Lower leg skin (tissue), 4 donors: ENCODE measurements at regions not wholly inside any gene's neighbourhood (a gene's known extent, or its start where the extent isn't known, plus 50 kb on each side); places are given as distances from the start of the nearest gene placed in this dataset.
"Not testable (repeated sequence)": the region's sequence is repeated elsewhere in the genome, so short reads cannot be mapped to it uniquely, and the experiment has no call there.

Experiments used
- DNase-seq, 2 donors: peaks; one replicate each; pipeline ENCODE4 v3.0.0-alpha.2; 2019; ENCODE audit warnings: low spot score in 2 of 2
- H3K4me3 ChIP-seq: fragments of 200-600 bp; sonication (generic); 2 replicates; pipeline ENCODE4 v1.5.1; 2017; ENCODE audit warnings: mild to moderate bottlenecking, low read depth; ENCODE audit not compliant: poor library complexity, severe bottlenecking
- POLR2A ChIP-seq, 2 donors: fragments of 450-650 bp; IDR thresholded peaks; one replicate each; pipeline ENCODE4 v1.6.1; 2016 to 2017; ENCODE audit warnings: antibody characterized with exemption in 2 of 2, mild to moderate bottlenecking in 1 of 2, moderate library complexity in 1 of 2
- WGBS, 2 donors: methylation state at CpG; one replicate each; pipeline ENCODE4 v1.1.5; 2018; 5-methylcytosine and 5-hydroxymethylcytosine counted together
- intact Hi-C: fragments of 100-400 bp; cut with DNase I; formaldehyde crosslinking; loops from one replicate; pipeline ENCODE4 v1.15.0; 2023; ENCODE audit warnings: low total_unique reads
- TF ChIP-seq, protein P1 (sequence below), 3 donors: fragments of 450-650 bp; IDR thresholded peaks; one replicate each; pipeline ENCODE4 v1.5.1; 2016; ENCODE audit warnings: antibody characterized with exemption in 3 of 3, mild to moderate bottlenecking in 3 of 3, moderate library complexity in 2 of 3

DNA sequence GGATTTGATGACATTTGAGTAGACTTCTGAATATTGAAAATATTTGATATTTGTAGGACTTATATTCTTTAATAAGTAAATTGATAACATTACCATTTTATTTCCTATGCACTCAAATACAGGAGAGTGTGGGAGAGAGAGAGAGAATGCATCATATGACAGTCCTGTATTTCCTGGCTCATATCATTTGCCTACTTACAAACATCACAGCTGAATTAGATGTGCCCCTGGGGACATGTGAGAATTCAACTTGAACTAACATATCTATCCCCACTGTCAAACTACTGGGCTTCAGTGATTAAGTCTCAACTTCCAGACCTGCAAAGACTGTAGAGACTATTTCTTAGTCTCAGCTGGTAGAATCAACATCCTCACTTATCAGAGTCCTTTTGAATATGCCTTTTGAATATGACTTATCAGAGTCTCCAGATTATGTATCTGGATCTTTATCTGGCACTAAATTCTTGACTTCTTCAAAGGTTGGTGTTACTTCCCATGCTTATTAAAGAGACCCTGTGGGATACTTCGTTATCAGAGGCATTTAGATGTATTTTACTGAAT lies 75.5 kb downstream of the PABPC4L start:
- intact Hi-C loops, result no loop called here
- H3K4me3 ChIP-seq, result no peak overlapping the region
- TF ChIP-seq, protein P1, sequence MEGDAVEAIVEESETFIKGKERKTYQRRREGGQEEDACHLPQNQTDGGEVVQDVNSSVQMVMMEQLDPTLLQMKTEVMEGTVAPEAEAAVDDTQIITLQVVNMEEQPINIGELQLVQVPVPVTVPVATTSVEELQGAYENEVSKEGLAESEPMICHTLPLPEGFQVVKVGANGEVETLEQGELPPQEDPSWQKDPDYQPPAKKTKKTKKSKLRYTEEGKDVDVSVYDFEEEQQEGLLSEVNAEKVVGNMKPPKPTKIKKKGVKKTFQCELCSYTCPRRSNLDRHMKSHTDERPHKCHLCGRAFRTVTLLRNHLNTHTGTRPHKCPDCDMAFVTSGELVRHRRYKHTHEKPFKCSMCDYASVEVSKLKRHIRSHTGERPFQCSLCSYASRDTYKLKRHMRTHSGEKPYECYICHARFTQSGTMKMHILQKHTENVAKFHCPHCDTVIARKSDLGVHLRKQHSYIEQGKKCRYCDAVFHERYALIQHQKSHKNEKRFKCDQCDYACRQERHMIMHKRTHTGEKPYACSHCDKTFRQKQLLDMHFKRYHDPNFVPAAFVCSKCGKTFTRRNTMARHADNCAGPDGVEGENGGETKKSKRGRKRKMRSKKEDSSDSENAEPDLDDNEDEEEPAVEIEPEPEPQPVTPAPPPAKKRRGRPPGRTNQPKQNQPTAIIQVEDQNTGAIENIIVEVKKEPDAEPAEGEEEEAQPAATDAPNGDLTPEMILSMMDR (IDR thresholded peaks at IDR 0.05), result no peak
- no peak for TF ChIP-seq POLR2A (IDR thresholded peaks at IDR 0.05)
- 77 to 83% methylated on average over 1 of the region's 1 CpG for WGBS, 2 donors
- no peak for DNase-seq

DNA sequence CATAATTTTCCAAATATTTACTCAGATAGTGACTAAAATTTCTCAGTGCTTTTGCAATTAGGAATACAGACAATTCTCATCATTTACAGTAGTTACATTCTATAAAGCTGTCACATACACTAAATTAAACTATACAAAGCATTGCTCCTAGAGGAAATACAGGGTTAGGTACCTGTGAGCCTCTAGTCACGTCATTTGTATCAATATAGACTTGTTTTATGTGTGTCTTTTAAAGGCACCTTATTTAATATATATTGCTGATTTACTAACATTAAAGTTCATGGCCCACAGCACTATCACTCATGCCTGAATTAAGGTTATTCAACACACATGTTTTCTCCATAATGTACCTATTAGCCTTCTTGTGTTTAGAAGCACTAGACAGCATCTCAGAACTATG lies 78.7 kb downstream of the PABPC4L start:
- no peak overlapping the region for H3K4me3 ChIP-seq
- WGBS, 2 donors, result 83% methylated on average over 1 of the region's 1 CpG
- intact Hi-C loops, result no loop called here
- no peak for TF ChIP-seq POLR2A (IDR thresholded peaks at IDR 0.05)
- TF ChIP-seq, protein P1 (IDR thresholded peaks at IDR 0.05), result no peak
- DNase-seq, result no peak

DNA sequence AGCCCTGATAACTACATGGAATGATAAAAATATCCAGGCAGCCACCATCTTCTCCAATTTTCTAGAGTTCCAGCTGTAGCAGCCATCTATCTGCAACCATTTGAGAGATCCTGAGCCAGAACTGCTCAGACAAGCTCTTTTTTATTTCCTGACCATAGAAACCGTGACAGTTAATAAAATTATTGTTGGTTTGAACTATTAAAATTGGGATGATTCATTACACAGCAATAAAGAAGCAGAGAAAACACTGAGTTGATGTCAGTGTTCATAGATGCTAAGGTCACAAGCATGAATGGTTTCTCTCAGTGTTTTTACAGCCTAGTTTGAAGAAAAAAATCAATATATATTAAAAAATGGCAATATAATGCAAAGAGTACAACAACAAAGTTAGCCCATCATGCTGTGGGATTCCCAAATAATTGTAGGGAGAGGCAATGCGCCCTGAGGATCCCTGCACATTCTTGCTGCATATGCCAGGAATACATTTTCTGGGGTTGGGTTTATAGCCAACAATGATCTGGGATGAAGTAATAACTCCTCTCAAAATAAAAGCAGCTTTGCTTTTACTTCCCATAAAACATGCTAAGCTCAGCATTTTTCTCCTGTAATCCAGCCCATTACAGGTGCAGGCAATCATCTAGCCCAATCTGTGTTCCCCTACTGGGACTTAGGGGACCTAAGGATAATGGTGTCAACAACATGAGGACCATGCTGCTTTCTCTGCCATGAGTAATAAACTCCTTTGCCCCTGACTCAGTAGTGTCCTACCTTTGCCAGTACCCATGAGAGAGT lies 84.0 kb downstream of the PABPC4L start:
- 30 to 42% methylated on average over 2 of the region's 2 CpGs for WGBS, 2 donors
- H3K4me3 ChIP-seq, result no peak overlapping the region
- DNase-seq, result no peak
- intact Hi-C loops, result no loop called here
- no peak for TF ChIP-seq POLR2A (IDR thresholded peaks at IDR 0.05)
- TF ChIP-seq, protein P1 (IDR thresholded peaks at IDR 0.05), result no peak

DNA sequence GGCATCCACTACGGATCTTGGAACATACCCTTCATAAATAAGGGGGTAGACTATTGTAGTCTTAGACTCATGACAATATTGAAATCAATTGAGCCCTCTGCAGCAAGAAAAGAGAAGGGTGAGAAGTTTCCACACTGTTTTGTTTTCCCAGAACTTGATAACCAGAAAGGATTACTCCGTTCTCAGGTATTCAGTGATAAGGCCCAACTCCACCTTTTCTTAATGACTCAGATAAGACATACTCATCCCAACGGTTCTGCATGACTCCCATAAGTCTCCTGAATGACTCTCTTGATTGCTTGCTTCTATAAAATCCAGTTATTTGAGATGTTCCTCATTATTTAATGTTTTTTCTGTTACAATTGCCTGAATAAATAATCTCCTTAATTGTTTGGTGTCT lies 111.7 kb downstream of the PABPC4L start:
- no peak overlapping the region for H3K4me3 ChIP-seq
- TF ChIP-seq, protein P1 (IDR thresholded peaks at IDR 0.05), result no peak
- no peak for TF ChIP-seq POLR2A (IDR thresholded peaks at IDR 0.05)
- DNase-seq, result no peak
- 73 to 75% methylated on average over 3 of the region's 3 CpGs for WGBS, 2 donors
- intact Hi-C loops, result no loop called here

DNA sequence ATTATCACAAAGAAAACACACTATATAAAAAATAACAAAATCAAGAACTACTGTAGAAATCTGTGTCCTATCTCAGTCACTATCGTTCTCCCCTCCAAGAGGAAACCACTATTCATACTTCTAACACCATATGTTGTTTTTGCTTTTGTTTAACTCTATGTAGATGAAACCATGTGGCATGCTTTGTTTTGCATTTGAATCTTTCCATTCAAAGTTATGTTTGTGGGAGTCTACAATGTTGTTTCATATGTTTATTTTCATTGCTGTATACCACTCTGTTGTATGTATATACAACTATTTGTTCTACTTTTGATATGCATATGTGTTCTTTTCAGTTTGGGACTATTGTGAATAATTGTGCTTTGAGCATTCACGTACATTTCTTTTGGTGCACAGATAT lies 116.1 kb downstream of the PABPC4L start:
- H3K4me3 ChIP-seq, result no peak overlapping the region
- no peak for TF ChIP-seq POLR2A (IDR thresholded peaks at IDR 0.05)
- TF ChIP-seq, protein P1 (IDR thresholded peaks at IDR 0.05), result no peak
- WGBS, 2 donors, result 71 to 77% methylated on average over 2 of the region's 2 CpGs
- intact Hi-C loops, result no loop called here
- DNase-seq, result no peak

DNA sequence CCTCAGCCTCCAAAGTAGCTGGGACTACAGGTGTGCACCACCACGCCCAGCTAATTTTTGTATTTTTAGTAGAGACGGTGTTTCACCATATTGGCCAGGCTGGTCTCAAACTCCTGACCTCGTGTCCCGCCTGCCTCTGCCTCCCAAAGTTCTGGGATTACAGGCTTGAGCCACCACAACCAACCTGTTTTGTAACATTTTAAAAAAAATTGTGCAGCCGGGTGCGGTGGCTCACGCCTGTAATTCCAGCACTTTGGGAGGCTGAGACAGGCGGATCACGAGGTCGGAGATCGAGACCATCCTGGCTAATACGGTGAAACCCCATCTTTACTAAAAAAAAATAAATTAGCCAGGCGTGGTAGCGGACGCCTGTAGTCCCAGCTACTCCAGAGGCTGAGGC lies 122.5 kb downstream of the PABPC4L start:
- intact Hi-C loops, H3K4me3 ChIP-seq, DNase-seq: not testable (repeated sequence)
- 96 to 97% methylated on average over 15 of the region's 15 CpGs for WGBS, 2 donors
